ENCODE measurements at regions not wholly inside any gene's neighbourhood (a gene's known extent, or its start where the extent isn't known, plus 50 kb on each side); places are given as distances from the start of the nearest gene placed in this dataset.

DNA sequence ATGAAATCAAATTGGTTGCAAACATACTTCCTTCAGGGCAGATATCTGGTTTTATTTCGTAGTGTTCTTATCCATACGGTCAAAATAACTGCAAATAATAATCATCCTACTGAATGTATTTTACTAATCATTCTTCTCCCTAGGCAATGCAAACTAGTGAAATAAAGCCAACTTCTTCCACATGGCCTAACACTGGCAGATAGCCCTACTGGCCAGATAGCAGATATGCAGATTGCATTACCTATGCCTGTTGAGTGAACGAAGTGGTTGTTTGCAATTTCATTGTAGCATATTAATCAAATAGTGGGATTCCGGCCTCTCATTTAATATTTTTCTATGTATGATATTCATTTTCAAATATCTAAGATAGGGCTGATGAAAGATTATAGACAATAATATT lies 116.2 kb downstream of the CENPF start:
- Histone ChIP-seq H3K4me3 (ENCODE audit: extremely low read depth in 1 of 4, insufficient read depth in 2 of 4, low read depth in 3 of 4, low read length in 4 of 4) (no peak overlapping the region), H2BK120ac (replicated peaks; ENCODE audit: low read depth, low read length) (no peak overlapping the region), H3K4me2 (ENCODE audit: insufficient read depth in 1 of 2, low read depth in 2 of 2, low read length in 2 of 2) (no peak overlapping the region), H2AFZ (ENCODE audit: low read length) (no peak overlapping the region), H3K14ac (ENCODE audit: insufficient read length) (no peak overlapping the region), H3K4ac (replicated peaks; ENCODE audit: insufficient read length, low read depth, low read length) (no peak overlapping the region), H3K4me1 (replicated peaks in 1 of 4; ENCODE audit: control insufficient read depth in 3 of 4, insufficient read depth in 4 of 4, low read length in 3 of 4) (no peaks in the 10 kb centered on the region), H3K23me2 (ENCODE audit: low read depth, low read length) (no peaks in the 10 kb centered on the region), H3K9ac (replicated peaks in 1 of 4; ENCODE audit: extremely low read depth in 1 of 4, low read depth in 3 of 4, low read length in 3 of 4) (no peak overlapping the region), H3K79me2 (ENCODE audit: control insufficient read depth in 1 of 2, insufficient read depth in 2 of 2, low read length in 2 of 2) (no peaks in the 10 kb centered on the region), H3K36me3 (ENCODE audit: control insufficient read depth in 2 of 4, insufficient read depth in 4 of 4, low read length in 3 of 4) (no peaks in the 10 kb centered on the region), H2AK5ac (ENCODE audit: low read depth, low read length) (no peak overlapping the region), H3K18ac (ENCODE audit: extremely low read depth, low read length) (no peak overlapping the region), H2BK12ac (ENCODE audit: low read depth, low read length) (no peak overlapping the region), H4K91ac (replicated peaks; ENCODE audit: insufficient read length, low read length) (no peak overlapping the region), H4K8ac (ENCODE audit: extremely low read depth, insufficient read depth, low read length) (no peak overlapping the region), H2BK5ac (ENCODE audit: low read depth, low read length) (no peak overlapping the region), H3K27ac (ENCODE audit: low read depth, low read length) (no peak overlapping the region), H3K79me1 (ENCODE audit: low read depth, low read length) (no peaks in the 10 kb centered on the region), H2BK15ac (ENCODE audit: low read length) (no peak overlapping the region), H3K23ac (ENCODE audit: insufficient read length) (no peak overlapping the region), H3K56ac (replicated peaks; ENCODE audit: insufficient read length, low read depth, low read length) (no peak overlapping the region), H3K27me3 (replicated peaks in 1 of 4; ENCODE audit: control insufficient read depth in 3 of 4, extremely low read depth in 1 of 4, insufficient read depth in 3 of 4, low read length in 3 of 4) (no peaks in the 10 kb centered on the region), H2BK20ac (ENCODE audit: low read length) (no peak overlapping the region), H4K5ac (ENCODE audit: insufficient read length, low read depth, low read length) (no peak overlapping the region), H3K9me3 (ENCODE audit: insufficient read depth in 2 of 2, low read depth in 1 of 2, low read length in 1 of 2) (no peaks in the 10 kb centered on the region), H4K20me1 (replicated peaks in 1 of 2; ENCODE audit: control insufficient read depth in 1 of 2, insufficient read depth in 2 of 2, low read length in 2 of 2) (no peaks in the 10 kb centered on the region)
- DNase-seq (ENCODE audit: low read depth in 1 of 2, low spot score in 2 of 2) (no peak), FAIRE-seq (no peak)
- CTCF ChIA-PET (ENCODE audit: partially characterized antibody) = interaction anchor here (0.8 to 2.2 kb wide), 7 partner anchors 10 to 387 kb away, joined by 3 to 8 read pairs (median 3); no protein-coding TSS in a partner anchor
- POLR2A ChIA-PET (ENCODE audit: partially characterized antibody) = no interaction called here
- 87% methylated on average over 4 of the region's 4 CpGs; no CpG with 5 or more reads in 1 of the 2 experiments for WGBS, 2 experiments (ENCODE audit: extremely low coverage in 1 of 2, insufficient coverage in 1 of 2, insufficient read length in 1 of 2, insufficient replicate concordance in 2 of 2, low coverage in 1 of 2, low lambda C conversion rate in 2 of 2, missing lambda C conversion rate in 1 of 2)
- TF ChIP-seq CHD2 (IDR thresholded peaks at IDR 0.05; ENCODE audit: low read length) = no peak
- TF ChIP-seq RAD21 (IDR thresholded peaks at IDR 0.05 in 1 of 2, conservative IDR thresholded peaks at IDR 0.05 in 1 of 2; ENCODE audit: low read depth in 2 of 2, low read length in 2 of 2) = peak in 1 of 2 experiments; percentile 38; a peak in 1 of 4 replicates
- TF ChIP-seq, protein P1, sequence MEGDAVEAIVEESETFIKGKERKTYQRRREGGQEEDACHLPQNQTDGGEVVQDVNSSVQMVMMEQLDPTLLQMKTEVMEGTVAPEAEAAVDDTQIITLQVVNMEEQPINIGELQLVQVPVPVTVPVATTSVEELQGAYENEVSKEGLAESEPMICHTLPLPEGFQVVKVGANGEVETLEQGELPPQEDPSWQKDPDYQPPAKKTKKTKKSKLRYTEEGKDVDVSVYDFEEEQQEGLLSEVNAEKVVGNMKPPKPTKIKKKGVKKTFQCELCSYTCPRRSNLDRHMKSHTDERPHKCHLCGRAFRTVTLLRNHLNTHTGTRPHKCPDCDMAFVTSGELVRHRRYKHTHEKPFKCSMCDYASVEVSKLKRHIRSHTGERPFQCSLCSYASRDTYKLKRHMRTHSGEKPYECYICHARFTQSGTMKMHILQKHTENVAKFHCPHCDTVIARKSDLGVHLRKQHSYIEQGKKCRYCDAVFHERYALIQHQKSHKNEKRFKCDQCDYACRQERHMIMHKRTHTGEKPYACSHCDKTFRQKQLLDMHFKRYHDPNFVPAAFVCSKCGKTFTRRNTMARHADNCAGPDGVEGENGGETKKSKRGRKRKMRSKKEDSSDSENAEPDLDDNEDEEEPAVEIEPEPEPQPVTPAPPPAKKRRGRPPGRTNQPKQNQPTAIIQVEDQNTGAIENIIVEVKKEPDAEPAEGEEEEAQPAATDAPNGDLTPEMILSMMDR (IDR thresholded peaks at IDR 0.05; ENCODE audit: control extremely low read depth in 1 of 3, insufficient read depth in 1 of 3, low read depth in 1 of 3, low read length in 3 of 3) = peak in 1 of 3 experiments; percentile 37; a peak in 1 of 4 replicates
